ENCODE measurements at regions not wholly inside any gene's neighbourhood (a gene's known extent, or its start where the extent isn't known, plus 50 kb on each side); places are given as distances from the start of the nearest gene placed in this dataset.
"Not testable (repeated sequence)": the region's sequence is repeated elsewhere in the genome, so short reads cannot be mapped to it uniquely, and the experiment has no call there.

GRCh38 chr6:50549475-50549874 lies 163.9 kb upstream of the TFAP2D start:
- ATAC-seq: no peak

GRCh38 chr6:50555982-50556381 lies 157.3 kb upstream of the TFAP2D start:
- ATAC-seq: no peak
- TF ChIP-seq PPARA (CRISPR knock-in tag; IDR thresholded peaks at IDR 0.05; ENCODE audit: borderline replicate concordance): no peak
- TF ChIP-seq ZNF565 (CRISPR knock-in tag; conservative IDR thresholded peaks at IDR 0.05; ENCODE audit: low read depth): no peak
- TF ChIP-seq ZNF8 (CRISPR knock-in tag; IDR thresholded peaks at IDR 0.05): no peak
- TF ChIP-seq TSHZ2 (CRISPR knock-in tag; IDR thresholded peaks at IDR 0.05): no peak
- TF ChIP-seq GLIS3 (CRISPR knock-in tag; IDR thresholded peaks at IDR 0.05): no peak
- TF ChIP-seq BACH2 (CRISPR knock-in tag; IDR thresholded peaks at IDR 0.05; ENCODE audit: borderline replicate concordance): no peak

More at GRCh38 chr6:50549475-50549874, 163.9 kb upstream of the TFAP2D start:
- TF ChIP-seq ZNF8 (CRISPR knock-in tag; IDR thresholded peaks at IDR 0.05) (no peak), ZFP3 (CRISPR knock-in tag; IDR thresholded peaks at IDR 0.05) (no peak), RARB (CRISPR knock-in tag; IDR thresholded peaks at IDR 0.05) (no peak), SNAI2 (CRISPR knock-in tag; IDR thresholded peaks at IDR 0.05) (no peak), ZC3H10 (CRISPR knock-in tag; IDR thresholded peaks at IDR 0.05) (no peak), TSHZ2 (CRISPR knock-in tag; IDR thresholded peaks at IDR 0.05) (no peak), GLIS3 (CRISPR knock-in tag; IDR thresholded peaks at IDR 0.05) (no peak)

GRCh38 chr6:50565004-50565403 lies 148.3 kb upstream of the TFAP2D start:
- no peak for ATAC-seq
- no peak for TF ChIP-seq CSDC2 (CRISPR knock-in tag; IDR thresholded peaks at IDR 0.05)
- TF ChIP-seq CREB5 (CRISPR knock-in tag; IDR thresholded peaks at IDR 0.05; ENCODE audit: low read depth): no peak
- no peak for TF ChIP-seq TCF4 (CRISPR knock-in tag; IDR thresholded peaks at IDR 0.05; ENCODE audit: borderline replicate concordance)

GRCh38 chr6:50571230-50571629 lies 142.1 kb upstream of the TFAP2D start:
- not testable (repeated sequence) for ATAC-seq
- TF ChIP-seq ZNF8 (CRISPR knock-in tag; IDR thresholded peaks at IDR 0.05): peak; percentile 59; the same call in 1 of the 2 replicates

- ATAC-seq: no peak
- no peak for TF ChIP-seq TSHZ2 (CRISPR knock-in tag; IDR thresholded peaks at IDR 0.05)
- TF ChIP-seq TCF4 (CRISPR knock-in tag; IDR thresholded peaks at IDR 0.05; ENCODE audit: borderline replicate concordance): no peak
- TF ChIP-seq CSDC2 (CRISPR knock-in tag; IDR thresholded peaks at IDR 0.05): no peak
- TF ChIP-seq ISL1 (CRISPR knock-in tag; IDR thresholded peaks at IDR 0.05): no peak
- TF ChIP-seq TOX (CRISPR knock-in tag; IDR thresholded peaks at IDR 0.05; ENCODE audit: borderline replicate concordance): no peak
- no peak for TF ChIP-seq ZNF8 (CRISPR knock-in tag; IDR thresholded peaks at IDR 0.05)
- no peak for TF ChIP-seq OSR1 (CRISPR knock-in tag; IDR thresholded peaks at IDR 0.05)
- no peak for TF ChIP-seq ZNF70 (CRISPR knock-in tag; IDR thresholded peaks at IDR 0.05)
- no peak for TF ChIP-seq RARB (CRISPR knock-in tag; IDR thresholded peaks at IDR 0.05)
- TF ChIP-seq CREB5 (CRISPR knock-in tag; IDR thresholded peaks at IDR 0.05; ENCODE audit: low read depth): no peak
- TF ChIP-seq ZFP3 (CRISPR knock-in tag; IDR thresholded peaks at IDR 0.05): no peak
- TF ChIP-seq ZFP30 (CRISPR knock-in tag; IDR thresholded peaks at IDR 0.05): no peak
- TF ChIP-seq BACH2 (CRISPR knock-in tag; IDR thresholded peaks at IDR 0.05; ENCODE audit: borderline replicate concordance): no peak
These were observed 127.6 kb upstream of the TFAP2D start for GRCh38 chr6:50585441-50586330.

All from SK-N-SH treated with all-trans-retinoic acid at 6 μM for 48 hours (cell line).